ENCODE measurements at regions not wholly inside any gene's neighbourhood (a gene's known extent, or its start where the extent isn't known, plus 50 kb on each side); places are given as distances from the start of the nearest gene placed in this dataset.

DNA sequence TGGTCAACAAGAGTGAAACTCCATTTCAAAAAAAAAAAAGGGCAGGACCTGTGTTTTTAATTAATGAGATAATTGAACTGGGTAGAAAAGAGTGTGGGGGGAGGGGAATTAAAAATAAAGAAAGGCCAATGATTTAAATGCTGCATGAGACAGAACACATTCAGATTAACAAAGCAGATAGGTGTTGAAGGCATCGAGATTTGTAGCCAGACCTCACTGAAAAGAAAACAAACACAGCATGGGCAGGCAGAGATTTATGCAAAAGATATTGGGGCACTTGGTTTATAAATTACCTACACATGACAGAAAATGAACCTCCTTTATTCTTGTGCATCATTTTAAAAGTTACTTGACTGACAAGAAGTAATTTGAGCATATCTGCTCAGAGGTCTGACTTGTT, 354.0 kb upstream of the API5 start:
- TF ChIP-seq CTCF (conservative IDR thresholded peaks at IDR 0.05 in 1 of 2, IDR thresholded peaks at IDR 0.05 in 1 of 2; ENCODE audit: low read depth in 1 of 2, low read length in 2 of 2) (no peak), EZH2 (IDR thresholded peaks at IDR 0.05; ENCODE audit: low read length, missing control alignments) (no peak)
